IMR-90 (cell line): ENCODE measurements at regions not wholly inside any gene's neighbourhood (a gene's known extent, or its start where the extent isn't known, plus 50 kb on each side); places are given as distances from the start of the nearest gene placed in this dataset.
A peak's percentile ranks its signal among the peaks of the same experiment; 100 is the strongest.

Source experiments
- ATAC-seq: fragments of 200-7000 bp; cut with Tn5 transposase; 2 replicates; pipeline ENCODE4 v1.9.1; 2020; ENCODE audit warnings: low read depth, mild to moderate bottlenecking, moderate library complexity
- BruUV-seq: library from RNA; stranded (reverse); fragments of 400-500 nt; replicated peaks from 2 replicates; lab custom pipeline; 2021; lab: Mats Ljungman, UMichigan
- CTCF ChIA-PET: fragments of 300-600 bp; formaldehyde crosslinking; extraction: SDS; loops from one replicate; lab custom pipeline; 2021; ENCODE audit warnings: antibody characterized with exemption; lab: Yijun Ruan, JAX
- POLR2A ChIA-PET: fragments of 300-600 bp; sonication (Branson Sonifier 250); formaldehyde crosslinking; loops from one replicate; lab custom pipeline; 2022; ENCODE audit warnings: antibody characterized with exemption; ENCODE audit not compliant: unreplicated experiment; lab: Charles Lee
- DNase-seq: peaks from one replicate; pipeline ENCODE4 v3.0.0; 2013
- H2AFZ ChIP-seq: replicated peaks from 2 replicates; pipeline ENCODE3; 2013; ENCODE audit warnings: low read length, mild to moderate bottlenecking; ENCODE audit not compliant: poor library complexity
- H2AK5ac ChIP-seq: 2 replicates; pipeline ENCODE4 v1.6.1; 2013; ENCODE audit warnings: low read depth, low read length, inconsistent platforms
- H2AK9ac ChIP-seq: replicated peaks from 2 replicates; pipeline ENCODE3; 2013; ENCODE audit warnings: mild to moderate bottlenecking, low read depth, low read length, moderate library complexity; ENCODE audit not compliant: poor library complexity
- H2BK120ac ChIP-seq: 2 replicates; pipeline ENCODE4 v1.6.1; 2013; ENCODE audit warnings: low read depth, low read length, inconsistent platforms
- H2BK15ac ChIP-seq: 3 replicates; pipeline ENCODE4 v1.6.1; 2013; ENCODE audit warnings: low read depth, low read length, inconsistent platforms
- H2BK20ac ChIP-seq: 2 replicates; pipeline ENCODE4 v1.6.1; 2013; ENCODE audit warnings: low read depth, mild to moderate bottlenecking, inconsistent platforms, low read length, moderate library complexity
- H2BK5ac ChIP-seq: 2 replicates; pipeline ENCODE4 v1.6.1; 2013; ENCODE audit warnings: mild to moderate bottlenecking, low read depth, low read length, inconsistent platforms; ENCODE audit not compliant: poor library complexity, severe bottlenecking
- H3K14ac ChIP-seq: replicated peaks from 2 replicates; pipeline ENCODE4 v1.6.1; 2013; ENCODE audit warnings: low read depth, low read length, inconsistent platforms
- H3K18ac ChIP-seq: 2 replicates; pipeline ENCODE4 v1.6.1; 2013; ENCODE audit warnings: low read depth, low read length, control low read depth
- H3K23ac ChIP-seq: 2 replicates; pipeline ENCODE4 v1.6.1; 2013; ENCODE audit warnings: low read depth, low read length, inconsistent platforms
- H3K27ac ChIP-seq: 2 replicates; pipeline ENCODE4 v1.5.1; 2013; ENCODE audit warnings: mild to moderate bottlenecking, control low read depth, low read length; ENCODE audit not compliant: insufficient read depth
- H3K27me3 ChIP-seq: 2 replicates; pipeline ENCODE4 v1.6.1; 2013; ENCODE audit warnings: low read length; ENCODE audit not compliant: control insufficient read depth, insufficient read depth
- H3K36me3 ChIP-seq: 2 replicates; pipeline ENCODE4 v1.6.1; 2013; ENCODE audit warnings: low read length, mixed read lengths; ENCODE audit not compliant: control insufficient read depth, insufficient read depth
- H3K4ac ChIP-seq: 2 replicates; pipeline ENCODE4 v1.6.1; 2013; ENCODE audit warnings: low read depth, low read length, inconsistent platforms
- H3K4me1 ChIP-seq: 2 replicates; pipeline ENCODE4 v1.6.1; 2013; ENCODE audit warnings: low read length, mixed read lengths; ENCODE audit not compliant: control insufficient read depth, insufficient read depth
- H3K4me2 ChIP-seq: 2 replicates; pipeline ENCODE4 v1.6.1; 2013; ENCODE audit warnings: low read depth, mild to moderate bottlenecking, control low read depth, low read length, moderate library complexity
- H3K4me3 ChIP-seq: 2 replicates; pipeline ENCODE4 v1.5.1; 2013; ENCODE audit warnings: low read depth, mild to moderate bottlenecking, control low read depth, low read length, moderate library complexity; ENCODE audit not compliant: insufficient read depth
- H3K56ac ChIP-seq: 2 replicates; pipeline ENCODE4 v1.6.1; 2013; ENCODE audit warnings: low read length, inconsistent platforms; ENCODE audit not compliant: insufficient read depth; ENCODE audit errors: extremely low read depth
- H3K79me1 ChIP-seq, 2 experiments: 2 replicates each; pipeline ENCODE4 v1.6.1; 2013; ENCODE audit warnings: low read length in 2 of 2, inconsistent platforms in 1 of 2, low read depth in 1 of 2
- H3K9ac ChIP-seq: 2 replicates; pipeline ENCODE4 v1.6.1; 2013; ENCODE audit warnings: low read depth, low read length, control low read depth
- H3K9me1 ChIP-seq: 2 replicates; pipeline ENCODE4 v1.6.1; 2013; ENCODE audit warnings: low read length, inconsistent platforms; ENCODE audit not compliant: insufficient read depth
- H3K9me3 ChIP-seq: 2 replicates; pipeline ENCODE4 v1.6.1; 2013; ENCODE audit warnings: low read length; ENCODE audit not compliant: control insufficient read depth, insufficient read depth
- H4K20me1 ChIP-seq: 2 replicates; pipeline ENCODE4 v1.6.1; 2013; ENCODE audit warnings: low read length, inconsistent platforms; ENCODE audit not compliant: insufficient read depth
- H4K5ac ChIP-seq: 2 replicates; pipeline ENCODE4 v1.6.1; 2013; ENCODE audit warnings: mild to moderate bottlenecking, low read depth, low read length, control low read depth
- H4K8ac ChIP-seq, 2 experiments: 2 replicates each; pipeline ENCODE4 v1.6.1; 2013; ENCODE audit warnings: low read depth in 2 of 2, low read length in 2 of 2, control low read depth in 1 of 2, inconsistent platforms in 1 of 2
- H4K91ac ChIP-seq: 2 replicates; pipeline ENCODE4 v1.6.1; 2013; ENCODE audit warnings: low read depth, low read length, inconsistent platforms; ENCODE audit not compliant: insufficient read depth
- BHLHE40 ChIP-seq: fragments of 150-350 bp; IDR thresholded peaks from 2 replicates; pipeline ENCODE4 v1.6.1; 2016; ENCODE audit warnings: mild to moderate bottlenecking, low read depth, low read length
- CEBPB ChIP-seq: IDR thresholded peaks from 2 replicates; pipeline ENCODE4 v1.6.1; 2012; ENCODE audit warnings: low read depth, low read length, improper control_type of control experiment
- CHD1 ChIP-seq: IDR thresholded peaks from 2 replicates; pipeline ENCODE4 v1.6.1; 2012; ENCODE audit warnings: low read depth, low read length, improper control_type of control experiment
- CTCF ChIP-seq: conservative IDR thresholded peaks from 2 replicates; pipeline ENCODE4 v1.5.1; 2012; ENCODE audit warnings: mild to moderate bottlenecking, low read depth, low read length, improper control_type of control experiment
- ELK1 ChIP-seq: fragments of 150-350 bp; IDR thresholded peaks from 2 replicates; pipeline ENCODE4 v1.6.1; 2016; ENCODE audit warnings: low read depth, mild to moderate bottlenecking, low read length, moderate library complexity, borderline replicate concordance
- FOS ChIP-seq: fragments of 150-350 bp; IDR thresholded peaks from 2 replicates; pipeline ENCODE4 v1.6.1; 2016; ENCODE audit warnings: low read depth, low read length
- MAFK ChIP-seq: IDR thresholded peaks from 2 replicates; pipeline ENCODE4 v1.6.1; 2012; ENCODE audit warnings: low read depth, low read length, improper control_type of control experiment
- MAZ ChIP-seq: IDR thresholded peaks from 2 replicates; pipeline ENCODE4 v1.6.1; 2012; ENCODE audit warnings: low read depth, mild to moderate bottlenecking, low read length, improper control_type of control experiment, moderate library complexity, borderline replicate concordance
- MXI1 ChIP-seq: IDR thresholded peaks from 2 replicates; pipeline ENCODE4 v1.6.1; 2012; ENCODE audit warnings: low read depth, mild to moderate bottlenecking, low read length, moderate library complexity, borderline replicate concordance
- NFE2L2 ChIP-seq: fragments of 150-350 bp; IDR thresholded peaks from 2 replicates; pipeline ENCODE4 v1.6.1; 2016; ENCODE audit warnings: low read depth, mild to moderate bottlenecking, low read length
- POLR2A ChIP-seq: IDR thresholded peaks from 2 replicates; pipeline ENCODE4 v1.6.1; 2012; ENCODE audit warnings: mild to moderate bottlenecking, low read depth, low read length
- RAD21 ChIP-seq: IDR thresholded peaks from 2 replicates; pipeline ENCODE4 v1.6.1; 2012; ENCODE audit warnings: low read length, improper control_type of control experiment
- RCOR1 ChIP-seq: IDR thresholded peaks from 2 replicates; pipeline ENCODE4 v1.6.1; 2012; ENCODE audit warnings: mild to moderate bottlenecking, low read length, improper control_type of control experiment; ENCODE audit not compliant: insufficient replicate concordance
- RFX5 ChIP-seq: IDR thresholded peaks from 2 replicates; pipeline ENCODE4 v1.8.0; 2012; ENCODE audit warnings: low read depth, mild to moderate bottlenecking, low read length, moderate library complexity
- SMC3 ChIP-seq: fragments of 150-350 bp; IDR thresholded peaks from 2 replicates; pipeline ENCODE4 v1.6.1; 2016; ENCODE audit warnings: low read depth, mild to moderate bottlenecking, antibody characterized with exemption, low read length, moderate library complexity
- USF2 ChIP-seq: fragments of 150-350 bp; IDR thresholded peaks from 2 replicates; pipeline ENCODE4 v1.6.1; 2017; ENCODE audit warnings: mild to moderate bottlenecking, antibody characterized with exemption, low read length, low read depth
- WGBS, 2 experiments: methylation state at CpG; one replicate each; pipeline versions ENCODE4 v1.1.5 to v1.1.7; 2013; ENCODE audit warnings: missing lambda C conversion rate in 2 of 2; ENCODE audit not compliant: insufficient read length in 1 of 2; ENCODE audit errors: extremely low coverage in 2 of 2; 5-methylcytosine and 5-hydroxymethylcytosine counted together
- dilution Hi-C: fragments of 300-500 bp; cut with HindIII; formaldehyde crosslinking; loops from one replicate; pipeline ENCODE4 v1.14.3; 2018; ENCODE audit warnings: low sequenced_read_pairs; ENCODE audit not compliant: unreplicated experiment
- in situ Hi-C: fragments of 300-500 bp; cut with MboI; formaldehyde crosslinking; loops from 3 replicates; pipeline ENCODE4 v1.14.3; 2019; ENCODE audit warnings: low sequenced_read_pairs, inconsistent platforms, mixed read lengths
- intact Hi-C: fragments of 100-400 bp; cut with micrococcal nuclease; formaldehyde crosslinking; loops from 2 replicates; pipeline ENCODE4 v1.10.0; 2022

GRCh38 chr2:41736105-41736567, 311.7 kb upstream of the PKDCC start:
- Histone ChIP-seq H3K9me3 (no peaks in the 10 kb centered on the region), H2BK5ac (no peak overlapping the region), H3K23ac (no peak overlapping the region), H3K36me3 (no peaks in the 10 kb centered on the region), H2AK9ac (no peak overlapping the region), H3K4me2 (no peak overlapping the region), H3K27ac (no peak overlapping the region), H4K20me1 (no peaks in the 10 kb centered on the region), H4K8ac (no peak overlapping the region), H2BK120ac (no peak overlapping the region), H3K56ac (no peak overlapping the region), H2BK15ac (no peak overlapping the region), H2AK5ac (no peak overlapping the region), H3K9me1 (no peaks in the 10 kb centered on the region), H3K14ac (no peak overlapping the region), H3K27me3 (peaks cover 4% of the 10 kb centered on the region; the same call in 1 of the 2 replicates), H3K79me1 (no peaks in the 10 kb centered on the region), H4K5ac (no peak overlapping the region), H3K9ac (no peak overlapping the region), H2BK20ac (no peak overlapping the region), H3K4me1 (no peaks in the 10 kb centered on the region), H2AFZ (peak overlapping the region; percentile 21), H3K18ac (no peak overlapping the region), H3K4ac (no peak overlapping the region), H4K91ac (no peak overlapping the region), H3K4me3 (no peak overlapping the region)
- CTCF ChIA-PET = no interaction called here
- no CpG with 5 or more reads among the region's 5 CpGs for WGBS, 2 experiments
- in situ Hi-C loops (no loop called here), dilution Hi-C loops (no loop called here), intact Hi-C loops (no loop called here)
- TF ChIP-seq ELK1 (no peak), RFX5 (no peak), POLR2A (no peak), USF2 (no peak), MAZ (no peak), CEBPB (no peak), MXI1 (no peak), BHLHE40 (no peak), RAD21 (no peak), RCOR1 (no peak), MAFK (no peak), CTCF (no peak), FOS (no peak), NFE2L2 (no peak), SMC3 (no peak), CHD1 (no peak)
- no peak for ATAC-seq
- no peak for DNase-seq
- BruUV-seq = no TSS peak
- POLR2A ChIA-PET = no interaction called here
